ENCODE measurements at regions not wholly inside any gene's neighbourhood (a gene's known extent, or its start where the extent isn't known, plus 50 kb on each side); places are given as distances from the start of the nearest gene placed in this dataset.

DNA sequence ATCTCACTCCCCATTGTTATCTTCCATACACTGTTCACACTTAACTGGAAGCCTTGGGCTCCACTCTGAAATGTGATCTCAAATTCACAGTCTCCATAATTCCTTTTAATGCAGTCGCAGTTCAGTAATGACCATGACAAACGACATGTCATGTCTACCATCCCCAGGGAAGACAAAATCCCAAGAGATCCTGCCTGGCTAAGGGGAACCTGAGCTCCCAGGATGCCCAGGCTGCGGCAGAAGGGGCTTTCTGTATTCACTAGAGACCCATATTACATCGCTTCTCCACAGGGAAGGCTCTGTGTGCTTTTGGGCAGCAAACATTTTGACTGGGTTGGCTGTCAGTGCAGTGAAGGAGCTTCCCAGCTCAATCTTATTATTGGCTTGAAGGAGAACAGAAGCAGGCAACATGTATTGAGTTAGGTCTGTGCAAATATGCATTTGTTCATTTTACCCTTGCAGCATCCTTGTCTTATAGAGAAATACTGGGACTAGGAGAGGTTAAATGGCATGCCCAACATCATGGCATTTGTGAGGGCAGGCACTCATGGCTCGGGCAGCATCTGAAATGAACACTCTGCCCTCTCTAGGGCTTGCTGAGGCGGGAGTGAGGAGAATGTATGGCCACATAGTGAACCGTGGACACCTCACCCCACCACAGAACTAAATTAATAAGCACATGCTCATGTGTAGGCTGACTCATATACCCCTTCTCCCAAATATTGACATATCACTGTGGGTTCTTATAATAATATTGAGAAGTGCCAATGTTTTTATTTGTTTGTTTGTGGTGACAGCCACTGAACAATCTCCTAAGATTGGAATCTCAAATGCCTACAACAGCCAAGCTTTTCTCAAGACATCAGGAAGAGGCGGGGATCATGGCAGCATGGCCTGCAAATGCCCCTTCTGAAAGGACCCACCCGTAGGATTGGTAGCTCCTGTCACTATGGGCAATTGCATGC is 141.6 kb upstream of the FOXB1 start:
- 71% methylated on average over 9 of the region's 9 CpGs for WGBS
- no peak overlapping the region for H3K27ac ChIP-seq (ENCODE audit: low read length)
- ATAC-seq: no peak
- DNase-seq: no peak
- H3K4me1 ChIP-seq (ENCODE audit: control insufficient read depth, insufficient read depth, low read length): no peaks in the 10 kb centered on the region
- H3K27me3 ChIP-seq (ENCODE audit: control insufficient read depth, insufficient read depth): no peaks in the 10 kb centered on the region
- H3K4me3 ChIP-seq (ENCODE audit: low read length): no peak overlapping the region
- H3K9me3 ChIP-seq (ENCODE audit: control insufficient read depth, low read length): no peaks in the 10 kb centered on the region
- intact Hi-C loops (cut with DNase I): no loop called here

DNA sequence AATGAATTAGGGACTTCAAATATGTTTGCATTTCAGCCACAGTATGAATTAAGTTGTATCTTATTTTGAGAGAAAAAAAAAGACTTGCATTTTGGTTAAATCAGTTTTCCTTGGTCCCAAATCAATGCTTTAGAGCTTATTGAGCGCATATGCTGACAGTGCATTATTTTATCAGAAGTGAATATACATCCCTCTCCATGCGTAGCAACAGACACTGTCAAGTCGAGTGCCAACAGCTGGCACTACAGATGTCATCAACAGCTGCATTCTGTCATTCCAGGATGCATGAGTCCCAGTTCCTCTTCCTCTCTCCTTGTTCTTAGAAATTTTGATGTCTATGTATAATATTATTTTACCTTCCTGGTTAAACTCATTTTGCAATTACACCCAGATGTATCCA is 156.1 kb upstream of the FOXB1 start:
- no peak for ATAC-seq

DNA sequence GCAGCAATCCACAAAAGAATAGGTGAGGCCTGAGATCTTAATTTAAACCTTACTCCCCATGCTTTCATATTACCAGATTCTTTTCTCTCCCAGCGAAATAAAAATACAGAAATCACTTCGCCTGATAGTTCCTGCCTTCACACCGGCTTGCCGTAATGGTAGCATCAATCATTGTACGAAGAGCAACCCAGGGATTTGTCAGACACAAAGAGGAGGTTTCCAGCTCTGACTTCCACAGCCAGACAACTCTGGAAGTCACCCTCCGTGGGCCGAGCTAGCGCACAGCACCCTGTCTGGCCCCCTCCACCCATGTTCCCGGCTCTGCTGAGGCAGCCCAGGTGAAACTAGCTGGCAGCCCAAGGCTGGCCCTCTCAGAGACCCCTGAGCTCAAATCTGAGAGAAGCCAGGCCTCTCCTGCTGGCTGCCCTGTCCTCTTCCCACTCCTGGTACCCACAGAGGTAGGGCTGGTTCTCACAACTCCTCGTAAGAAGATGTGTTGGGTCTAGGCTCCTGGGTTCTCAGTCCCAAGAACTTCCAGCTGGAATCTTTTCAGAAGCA is 156.9 kb upstream of the BNIP2 start:
- Histone ChIP-seq H3K27me3 (ENCODE audit: control insufficient read depth, insufficient read depth) (no peaks in the 10 kb centered on the region), H3K4me3 (ENCODE audit: low read length) (no peak overlapping the region), H3K27ac (ENCODE audit: low read length) (no peak overlapping the region), H3K4me1 (ENCODE audit: control insufficient read depth, insufficient read depth, low read length) (no peaks in the 10 kb centered on the region), H3K9me3 (ENCODE audit: control insufficient read depth, low read length) (no peaks in the 10 kb centered on the region)
- ATAC-seq (no peak), DNase-seq (no peak)
- 85% methylated on average over 10 of the region's 10 CpGs for WGBS
- intact Hi-C loops (cut with DNase I): no loop called here

More for the DNA sequence above, 156.1 kb upstream of the FOXB1 start:
- no peak for DNase-seq
- 29% methylated on average over 3 of the region's 3 CpGs for WGBS
- Histone ChIP-seq H3K27ac (ENCODE audit: low read length) (no peak overlapping the region), H3K9me3 (ENCODE audit: control insufficient read depth, low read length) (no peaks in the 10 kb centered on the region), H3K4me3 (ENCODE audit: low read length) (no peak overlapping the region), H3K27me3 (ENCODE audit: control insufficient read depth, insufficient read depth) (no peaks in the 10 kb centered on the region), H3K4me1 (ENCODE audit: control insufficient read depth, insufficient read depth, low read length) (no peaks in the 10 kb centered on the region)
- intact Hi-C loops (cut with DNase I): no loop called here

DNA sequence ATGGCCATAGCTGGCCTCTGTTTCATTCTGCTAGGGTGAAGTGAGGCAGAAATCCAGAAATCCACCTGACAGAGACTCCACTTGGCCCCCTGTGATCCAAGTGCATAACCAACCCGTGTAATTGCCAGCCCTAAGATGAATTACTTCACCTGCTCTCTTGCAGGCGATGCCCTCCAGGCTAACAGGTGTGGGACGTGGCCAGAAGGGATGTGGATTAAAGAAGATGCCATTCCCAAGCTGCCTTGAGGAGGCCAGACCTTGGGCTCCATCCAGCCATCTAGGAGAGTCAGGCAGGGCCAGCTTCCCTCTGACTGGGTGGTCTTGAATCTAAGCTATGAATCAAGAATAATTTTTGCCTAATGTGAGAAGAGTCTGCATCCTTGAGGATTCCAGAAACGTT is 154.5 kb upstream of the BNIP2 start:
- 62% methylated on average over 4 of the region's 4 CpGs for WGBS
- H3K4me1 ChIP-seq (ENCODE audit: control insufficient read depth, insufficient read depth, low read length): no peaks in the 10 kb centered on the region
- no peaks in the 10 kb centered on the region for H3K27me3 ChIP-seq (ENCODE audit: control insufficient read depth, insufficient read depth)
- intact Hi-C loops (cut with DNase I): no loop called here
- no peak overlapping the region for H3K4me3 ChIP-seq (ENCODE audit: low read length)
- ATAC-seq (no peak), DNase-seq (no peak)
- H3K9me3 ChIP-seq (ENCODE audit: control insufficient read depth, low read length): no peaks in the 10 kb centered on the region
- no peak overlapping the region for H3K27ac ChIP-seq (ENCODE audit: low read length)

DNA sequence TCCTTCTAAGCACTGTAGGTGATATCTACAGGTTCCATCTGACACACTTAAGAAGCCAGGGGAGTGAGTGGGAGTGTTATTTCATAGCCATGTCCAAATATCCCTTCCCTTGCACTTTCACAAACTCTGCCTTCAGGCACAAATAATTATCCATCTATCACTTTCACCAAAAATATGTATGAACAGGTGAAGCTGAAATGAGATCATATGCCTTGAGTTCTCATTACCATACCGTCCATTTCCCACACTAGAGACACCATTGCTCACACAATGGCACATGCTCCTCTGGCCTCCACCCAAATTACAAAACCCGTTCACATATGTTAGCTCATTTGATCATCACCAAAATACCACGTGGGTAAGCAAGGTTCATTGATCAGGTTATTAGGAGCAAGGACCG is 151.9 kb upstream of the BNIP2 start:
- ATAC-seq: no peak
- H3K27me3 ChIP-seq (ENCODE audit: control insufficient read depth, insufficient read depth): no peaks in the 10 kb centered on the region
- DNase-seq: no peak
- H3K27ac ChIP-seq (ENCODE audit: low read length): no peak overlapping the region
- no peak overlapping the region for H3K4me3 ChIP-seq (ENCODE audit: low read length)
- 77% methylated on average over 4 of the region's 4 CpGs for WGBS
- H3K4me1 ChIP-seq (ENCODE audit: control insufficient read depth, insufficient read depth, low read length): no peaks in the 10 kb centered on the region
- intact Hi-C loops (cut with DNase I): no loop called here
- H3K9me3 ChIP-seq (ENCODE audit: control insufficient read depth, low read length): no peaks in the 10 kb centered on the region

DNA sequence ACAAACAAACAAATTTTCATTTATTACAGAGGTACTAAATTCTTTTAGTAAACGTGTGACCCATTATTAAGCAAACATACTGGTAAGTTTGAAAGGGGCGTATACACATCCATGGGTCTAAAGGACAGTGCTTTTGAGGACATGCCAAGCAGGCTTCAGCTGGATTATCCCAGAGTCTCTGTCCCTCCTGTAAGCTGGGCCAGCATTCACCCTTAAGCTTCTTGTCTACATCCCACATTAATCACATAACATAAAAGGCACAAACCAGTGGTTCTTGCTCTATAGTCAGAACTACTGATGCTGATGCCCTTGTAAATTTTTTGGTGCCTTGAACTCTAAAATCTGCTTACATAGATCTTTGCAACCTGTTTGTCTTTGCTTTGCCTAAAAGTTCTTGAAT is 150.8 kb upstream of the BNIP2 start:
- intact Hi-C loops (cut with DNase I): no loop called here
- Histone ChIP-seq H3K27me3 (ENCODE audit: control insufficient read depth, insufficient read depth) (no peaks in the 10 kb centered on the region), H3K27ac (ENCODE audit: low read length) (no peak overlapping the region), H3K4me1 (ENCODE audit: control insufficient read depth, insufficient read depth, low read length) (no peaks in the 10 kb centered on the region), H3K4me3 (ENCODE audit: low read length) (no peak overlapping the region), H3K9me3 (ENCODE audit: control insufficient read depth, low read length) (no peaks in the 10 kb centered on the region)
- WGBS: 77% methylated on average over 2 of the region's 2 CpGs
- DNase-seq (no peak), ATAC-seq (no peak)

DNA sequence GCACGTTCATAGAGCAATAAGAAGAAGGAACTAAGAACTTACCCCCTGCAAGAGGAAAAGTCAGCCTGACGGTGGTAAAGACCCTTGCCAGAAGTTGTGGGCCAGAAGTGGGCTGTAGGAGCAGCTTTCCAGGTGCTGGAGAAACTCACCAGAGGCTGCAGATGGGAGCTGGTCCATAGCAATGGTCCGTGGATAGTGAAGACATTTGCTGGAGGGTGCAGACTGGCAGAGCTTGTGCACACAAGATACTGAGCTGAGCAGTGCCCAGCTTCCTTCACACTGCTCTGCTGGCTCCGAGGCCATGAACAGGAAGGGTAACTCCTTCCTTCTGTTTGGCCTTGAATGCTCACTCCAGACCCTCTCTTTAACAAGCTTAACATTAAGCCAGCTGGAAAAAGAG is 149.8 kb upstream of the BNIP2 start:
- H3K27ac ChIP-seq (ENCODE audit: low read length): no peak overlapping the region
- intact Hi-C loops (cut with DNase I): no loop called here
- WGBS: 51% methylated on average over 4 of the region's 4 CpGs
- H3K4me1 ChIP-seq (ENCODE audit: control insufficient read depth, insufficient read depth, low read length): no peaks in the 10 kb centered on the region
- ATAC-seq (no peak), DNase-seq (no peak)
- no peaks in the 10 kb centered on the region for H3K27me3 ChIP-seq (ENCODE audit: control insufficient read depth, insufficient read depth)
- H3K9me3 ChIP-seq (ENCODE audit: control insufficient read depth, low read length): no peaks in the 10 kb centered on the region
- H3K4me3 ChIP-seq (ENCODE audit: low read length): no peak overlapping the region

DNA sequence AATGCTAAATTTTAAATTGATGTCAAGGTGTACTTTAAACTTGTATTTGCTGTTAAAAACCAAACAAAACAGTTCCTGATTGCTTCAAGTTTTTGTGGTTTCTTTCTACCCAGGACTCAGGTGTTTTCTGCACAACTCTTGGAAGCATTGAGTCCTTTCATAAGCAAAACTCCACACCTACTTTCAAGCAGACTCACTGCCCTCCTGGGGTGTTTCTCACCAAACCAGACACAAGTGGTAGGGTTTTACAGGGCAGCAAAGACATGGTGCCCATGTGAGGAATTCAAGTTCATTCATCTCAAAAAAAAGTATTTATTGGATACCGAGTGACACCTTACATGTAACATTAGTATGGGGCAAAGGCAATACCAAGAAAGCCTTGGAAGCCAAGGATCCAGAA is 146.7 kb upstream of the BNIP2 start:
- DNase-seq (no peak), ATAC-seq (no peak)
- H3K4me3 ChIP-seq (ENCODE audit: low read length): no peak overlapping the region
- no peaks in the 10 kb centered on the region for H3K4me1 ChIP-seq (ENCODE audit: control insufficient read depth, insufficient read depth, low read length)
- no peak overlapping the region for H3K27ac ChIP-seq (ENCODE audit: low read length)
- H3K27me3 ChIP-seq (ENCODE audit: control insufficient read depth, insufficient read depth): no peaks in the 10 kb centered on the region
- intact Hi-C loops (cut with DNase I): no loop called here
- WGBS: 91% methylated on average over 1 of the region's 1 CpG
- no peaks in the 10 kb centered on the region for H3K9me3 ChIP-seq (ENCODE audit: control insufficient read depth, low read length)

DNA sequence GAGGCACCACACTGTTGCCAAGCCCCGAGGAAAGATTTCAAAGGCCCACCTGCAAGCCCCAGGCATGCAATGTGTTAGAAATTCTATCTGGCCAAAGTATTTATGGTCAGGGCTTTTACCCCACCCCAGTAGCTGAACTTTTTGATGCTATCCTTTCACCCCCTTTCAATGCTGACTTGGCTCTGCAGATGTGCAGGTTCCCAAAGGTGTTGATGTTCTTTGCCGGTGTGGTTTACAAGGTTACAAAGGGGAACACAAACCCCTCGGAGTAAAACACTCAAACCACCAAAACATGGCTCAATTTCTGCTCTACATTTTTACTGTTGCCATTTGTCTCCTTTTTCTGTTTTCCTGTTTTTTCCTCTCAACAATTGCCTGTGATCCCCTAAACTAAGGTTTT is 145.4 kb upstream of the BNIP2 start:
- ATAC-seq: no peak
- no peak for DNase-seq
- no peak overlapping the region for H3K4me3 ChIP-seq (ENCODE audit: low read length)
- WGBS: 79% methylated on average over 3 of the region's 3 CpGs
- no peaks in the 10 kb centered on the region for H3K9me3 ChIP-seq (ENCODE audit: control insufficient read depth, low read length)
- intact Hi-C loops (cut with DNase I): no loop called here
- no peak overlapping the region for H3K27ac ChIP-seq (ENCODE audit: low read length)
- no peaks in the 10 kb centered on the region for H3K27me3 ChIP-seq (ENCODE audit: control insufficient read depth, insufficient read depth)
- no peaks in the 10 kb centered on the region for H3K4me1 ChIP-seq (ENCODE audit: control insufficient read depth, insufficient read depth, low read length)

DNA sequence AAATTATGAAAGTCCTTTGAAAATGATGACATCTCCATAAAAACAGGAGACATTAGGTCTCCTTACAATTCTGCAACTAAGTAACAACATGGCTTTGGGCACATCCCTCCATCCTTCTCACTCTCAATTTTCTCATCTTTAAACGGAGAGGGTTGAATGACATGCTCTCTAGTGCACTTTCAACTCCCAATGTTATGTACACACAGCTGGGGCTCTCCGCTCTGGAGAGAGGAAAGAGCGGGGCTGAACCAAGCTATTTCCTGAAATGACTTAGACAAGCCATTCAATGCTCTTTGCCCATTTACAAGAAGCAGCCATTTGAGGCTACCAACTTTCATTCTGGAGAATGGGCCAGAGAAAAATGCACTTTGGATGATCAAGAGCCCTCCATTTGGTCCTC is 144.2 kb upstream of the BNIP2 start:
- intact Hi-C loops (cut with DNase I): no loop called here
- DNase-seq (no peak), ATAC-seq (no peak)
- Histone ChIP-seq H3K4me1 (ENCODE audit: control insufficient read depth, insufficient read depth, low read length) (no peaks in the 10 kb centered on the region), H3K27me3 (ENCODE audit: control insufficient read depth, insufficient read depth) (no peaks in the 10 kb centered on the region), H3K27ac (ENCODE audit: low read length) (no peak overlapping the region), H3K9me3 (ENCODE audit: control insufficient read depth, low read length) (no peaks in the 10 kb centered on the region), H3K4me3 (ENCODE audit: low read length) (no peak overlapping the region)
- WGBS: 88% methylated on average over 3 of the region's 3 CpGs

DNA sequence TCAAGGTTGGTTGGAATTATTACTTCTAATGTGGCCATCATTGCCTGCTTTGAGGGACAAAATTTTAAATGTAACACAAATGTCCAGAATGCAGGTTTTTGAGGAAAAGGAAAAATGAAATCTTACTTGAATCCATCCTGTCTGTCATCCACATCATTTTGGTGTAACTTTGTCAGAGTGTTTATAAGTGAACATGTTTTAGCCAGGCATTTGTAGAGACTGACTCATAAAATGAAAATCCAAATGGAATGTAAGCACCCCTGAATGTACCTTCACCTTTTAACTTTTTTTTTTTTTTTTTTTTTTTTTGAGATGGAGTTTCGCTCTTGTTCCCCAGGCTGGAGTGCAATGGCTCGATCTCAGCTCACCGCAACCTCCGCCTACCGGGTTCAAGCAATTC is 141.8 kb upstream of the BNIP2 start:
- intact Hi-C loops (cut with DNase I): no loop called here
- 97% methylated on average over 5 of the region's 5 CpGs for WGBS

More for the DNA sequence above, 141.8 kb upstream of the BNIP2 start:
- no peak for DNase-seq
- Histone ChIP-seq H3K9me3 (ENCODE audit: control insufficient read depth, low read length) (no peaks in the 10 kb centered on the region), H3K27ac (ENCODE audit: low read length) (no peak overlapping the region), H3K27me3 (ENCODE audit: control insufficient read depth, insufficient read depth) (no peaks in the 10 kb centered on the region), H3K4me3 (ENCODE audit: low read length) (no peak overlapping the region), H3K4me1 (ENCODE audit: control insufficient read depth, insufficient read depth, low read length) (no peaks in the 10 kb centered on the region)
- ATAC-seq: no peak
